T47D (cell line): ENCODE measurements at regions not wholly inside any gene's neighbourhood (a gene's known extent, or its start where the extent isn't known, plus 50 kb on each side); places are given as distances from the start of the nearest gene placed in this dataset.
"Not testable (repeated sequence)": the region's sequence is repeated elsewhere in the genome, so short reads cannot be mapped to it uniquely, and the experiment has no call there.

Experiments
- DNase-seq, 2 experiments: peaks; one replicate each; pipeline versions ENCODE4 v3.0.0 to v3.0.0-alpha.2; 2011 to 2012; ENCODE audit warnings: low read depth in 1 of 2, low spot score in 1 of 2
- JUND ChIP-seq: IDR thresholded peaks from 2 replicates; pipeline ENCODE4 v1.6.1; 2012; ENCODE audit warnings: low read depth
- in situ Hi-C: cut with HindIII; loops from 2 replicates; pipeline ENCODE4 v1.10.0; 2016; ENCODE audit warnings: low sequenced_read_pairs, low pct_unique_long_range_greater_than_20kb

GRCh38 chr3:74021449-74021848 lies 396.7 kb upstream of the PDZRN3 start:
- no peak for TF ChIP-seq JUND
- no peak for DNase-seq
- in situ Hi-C loops: no loop called here

GRCh38 chr3:74009961-74010844 lies 385.5 kb upstream of the PDZRN3 start:
- no peak for TF ChIP-seq JUND
- no peak for DNase-seq
- in situ Hi-C loops: no loop called here

- in situ Hi-C loops: no loop called here
- DNase-seq: no peak
- no peak for TF ChIP-seq JUND
Observed at GRCh38 chr3:74004386-74004785, 379.6 kb upstream of the PDZRN3 start.

GRCh38 chr3:74003734-74004133 lies 379.0 kb upstream of the PDZRN3 start:
- TF ChIP-seq JUND: no peak
- in situ Hi-C loops: no loop called here
- no peak for DNase-seq

- DNase-seq: no peak
- TF ChIP-seq JUND: no peak
- in situ Hi-C loops: no loop called here
Observed at GRCh38 chr3:74001436-74001835, 376.7 kb upstream of the PDZRN3 start.

GRCh38 chr3:74000725-74001124 lies 376.0 kb upstream of the PDZRN3 start:
- TF ChIP-seq JUND: no peak
- in situ Hi-C loops: no loop called here
- no peak for DNase-seq

GRCh38 chr3:73999501-73999900 lies 374.8 kb upstream of the PDZRN3 start:
- in situ Hi-C loops: no loop called here
- TF ChIP-seq JUND: no peak

GRCh38 chr3:73990691-73991090 lies 365.9 kb upstream of the PDZRN3 start:
- in situ Hi-C loops: not testable (repeated sequence)

More at GRCh38 chr3:73999501-73999900, 374.8 kb upstream of the PDZRN3 start:
- no peak for DNase-seq

GRCh38 chr3:73966733-73967132 lies 342.0 kb upstream of the PDZRN3 start:
- in situ Hi-C loops: no loop called here
- no peak for TF ChIP-seq JUND

More at GRCh38 chr3:73990691-73991090, 365.9 kb upstream of the PDZRN3 start:
- DNase-seq: not testable (repeated sequence)

GRCh38 chr3:73964818-73965217 lies 340.1 kb upstream of the PDZRN3 start:
- no peak for DNase-seq
- in situ Hi-C loops: no loop called here
- TF ChIP-seq JUND: no peak

More at GRCh38 chr3:73966733-73967132, 342.0 kb upstream of the PDZRN3 start:
- DNase-seq: no peak

GRCh38 chr3:73955494-73956070 lies 330.8 kb upstream of the PDZRN3 start:
- no peak for TF ChIP-seq JUND
- no peak for DNase-seq
- in situ Hi-C loops: no loop called here

GRCh38 chr3:73954506-73954905 lies 329.8 kb upstream of the PDZRN3 start:
- no peak for TF ChIP-seq JUND
- DNase-seq: no peak
- in situ Hi-C loops: no loop called here

GRCh38 chr3:73952781-73953180 lies 328.0 kb upstream of the PDZRN3 start:
- no peak for TF ChIP-seq JUND
- in situ Hi-C loops: no loop called here
- DNase-seq: no peak
